ENCODE measurements at regions not wholly inside any gene's neighbourhood (a gene's known extent, or its start where the extent isn't known, plus 50 kb on each side); places are given as distances from the start of the nearest gene placed in this dataset.

GRCh38 chr6:165849534-165850430, 186.7 kb upstream of the PDE10A start:
- H3K4me1 ChIP-seq = peaks cover 27% of the 10 kb centered on the region
- no peaks in the 10 kb centered on the region for H3K9me3 ChIP-seq
- no peak overlapping the region for H3K27ac ChIP-seq
- H3K36me3 ChIP-seq = no peaks in the 10 kb centered on the region
- 38% methylated on average over 27 of the region's 27 CpGs for WGBS
- H3K4me3 ChIP-seq = no peak overlapping the region
- peaks cover 38% of the 10 kb centered on the region for H3K27me3 ChIP-seq
- no peak for DNase-seq (ENCODE audit: low spot score in 2 of 2)
- TF ChIP-seq POLR2AphosphoS5 (IDR thresholded peaks at IDR 0.05) = no peak
- TF ChIP-seq CTCF (IDR thresholded peaks at IDR 0.05) = no peak
- TF ChIP-seq POLR2A (IDR thresholded peaks at IDR 0.05) = no peak
- TF ChIP-seq EP300 (IDR thresholded peaks at IDR 0.05) = no peak

GRCh38 chr6:165848086-165848426, 185.0 kb upstream of the PDE10A start:
- Histone ChIP-seq H3K36me3 (no peaks in the 10 kb centered on the region), H3K4me1 (peaks cover 21% of the 10 kb centered on the region), H3K9me3 (no peaks in the 10 kb centered on the region), H3K27ac (no peak overlapping the region), H3K4me3 (no peak overlapping the region), H3K27me3 (peaks cover 33% of the 10 kb centered on the region)
- 84% methylated on average over 9 of the region's 11 CpGs for WGBS
- DNase-seq (ENCODE audit: low spot score in 2 of 2) = no peak
- TF ChIP-seq POLR2AphosphoS5 (IDR thresholded peaks at IDR 0.05) = no peak
- no peak for TF ChIP-seq EP300 (IDR thresholded peaks at IDR 0.05)

GRCh38 chr6:165847407-165848085, 184.5 kb upstream of the PDE10A start:
- no peak for TF ChIP-seq EP300 (IDR thresholded peaks at IDR 0.05)
- no peak for TF ChIP-seq CTCF (IDR thresholded peaks at IDR 0.05)
- TF ChIP-seq POLR2AphosphoS5 (IDR thresholded peaks at IDR 0.05) = no peak
- TF ChIP-seq POLR2A (IDR thresholded peaks at IDR 0.05) = no peak
- H3K27me3 ChIP-seq = peaks cover 29% of the 10 kb centered on the region
- H3K4me3 ChIP-seq = peak overlapping the region; percentile 39
- H3K27ac ChIP-seq = no peak overlapping the region
- peaks cover 21% of the 10 kb centered on the region for H3K4me1 ChIP-seq
- H3K9me3 ChIP-seq = no peaks in the 10 kb centered on the region
- no peak for DNase-seq (ENCODE audit: low spot score in 2 of 2)
- no peaks in the 10 kb centered on the region for H3K36me3 ChIP-seq
- 60% methylated on average over 14 of the region's 14 CpGs for WGBS

- Histone ChIP-seq H3K27me3 (peaks cover 18% of the 10 kb centered on the region), H3K4me1 (peaks cover 21% of the 10 kb centered on the region), H3K36me3 (no peaks in the 10 kb centered on the region), H3K4me3 (peak overlapping the region; percentile 39), H3K27ac (no peak overlapping the region), H3K9me3 (no peaks in the 10 kb centered on the region)
- DNase-seq (ENCODE audit: low spot score in 2 of 2) = no peak
- TF ChIP-seq EP300 (IDR thresholded peaks at IDR 0.05) (no peak), POLR2A (IDR thresholded peaks at IDR 0.05) (no peak), POLR2AphosphoS5 (IDR thresholded peaks at IDR 0.05) (no peak), CTCF (IDR thresholded peaks at IDR 0.05) (no peak)
- 29% methylated on average over 22 of the region's 22 CpGs for WGBS
Observed at GRCh38 chr6:165846123-165846966, 183.3 kb upstream of the PDE10A start.

- Histone ChIP-seq H3K9me3 (no peaks in the 10 kb centered on the region), H3K4me1 (peaks cover 21% of the 10 kb centered on the region), H3K27ac (no peak overlapping the region), H3K4me3 (no peak overlapping the region), H3K27me3 (peaks cover 16% of the 10 kb centered on the region), H3K36me3 (no peaks in the 10 kb centered on the region)
- 43% methylated on average over 3 of the region's 3 CpGs for WGBS
- TF ChIP-seq CTCF (IDR thresholded peaks at IDR 0.05) = no peak
- no peak for TF ChIP-seq EP300 (IDR thresholded peaks at IDR 0.05)
- TF ChIP-seq POLR2A (IDR thresholded peaks at IDR 0.05) = no peak
- no peak for TF ChIP-seq POLR2AphosphoS5 (IDR thresholded peaks at IDR 0.05)
- no peak for DNase-seq (ENCODE audit: low spot score in 2 of 2)
Observed at GRCh38 chr6:165845493-165845892, 182.5 kb upstream of the PDE10A start.
